Stimulated activated naive CD4-positive, alpha-beta T cell treated with Interleukin-2 at 50 U/mL for 16 hours (primary cell): ENCODE measurements at regions not wholly inside any gene's neighbourhood (a gene's known extent, or its start where the extent isn't known, plus 50 kb on each side); places are given as distances from the start of the nearest gene placed in this dataset.

ENCODE experiments used
- DNase-seq: peaks from one replicate; lab custom pipeline; 2025; lab: John Stamatoyannopoulos, UW

GRCh38 chr6:168773788-168774187, 332.8 kb downstream of the SMOC2 start:
- no peak for DNase-seq

GRCh38 chr6:168765752-168766151, 324.8 kb downstream of the SMOC2 start:
- DNase-seq, result no peak

GRCh38 chr6:168756009-168756634, 315.1 kb downstream of the SMOC2 start:
- no peak for DNase-seq

GRCh38 chr6:168746643-168747042, 305.7 kb downstream of the SMOC2 start:
- no peak for DNase-seq

- no peak for DNase-seq
These were observed 305.0 kb downstream of the SMOC2 start for GRCh38 chr6:168746013-168746412.

GRCh38 chr6:168744861-168745260, 303.9 kb downstream of the SMOC2 start:
- no peak for DNase-seq

GRCh38 chr6:168741942-168742782, 301.2 kb downstream of the SMOC2 start:
- DNase-seq, result no peak

- DNase-seq, result no peak
These were observed 300.3 kb downstream of the SMOC2 start for GRCh38 chr6:168741305-168741704.

GRCh38 chr6:168739381-168739780, 298.4 kb downstream of the SMOC2 start:
- DNase-seq, result no peak

- no peak for DNase-seq
These were observed 296.5 kb downstream of the SMOC2 start for GRCh38 chr6:168737481-168737880.

GRCh38 chr6:168737014-168737413, 296.0 kb downstream of the SMOC2 start:
- no peak for DNase-seq

GRCh38 chr6:168736039-168736438, 295.1 kb downstream of the SMOC2 start:
- no peak for DNase-seq

GRCh38 chr6:168735268-168735949, 294.4 kb downstream of the SMOC2 start:
- no peak for DNase-seq

- DNase-seq, result no peak
These were observed 293.5 kb downstream of the SMOC2 start for GRCh38 chr6:168734523-168734922.

- no peak for DNase-seq
These were observed 291.7 kb downstream of the SMOC2 start for GRCh38 chr6:168732676-168733075.

GRCh38 chr6:168730931-168731716, 290.1 kb downstream of the SMOC2 start:
- no peak for DNase-seq

- DNase-seq, result no peak
These were observed 287.1 kb downstream of the SMOC2 start for GRCh38 chr6:168728056-168728455.

- DNase-seq, result no peak
These were observed 285.4 kb downstream of the SMOC2 start for GRCh38 chr6:168726312-168726856.

GRCh38 chr6:168725802-168726201, 284.8 kb downstream of the SMOC2 start:
- no peak for DNase-seq

GRCh38 chr6:168724669-168725570, 283.9 kb downstream of the SMOC2 start:
- no peak for DNase-seq

GRCh38 chr6:168724033-168724432, 283.0 kb downstream of the SMOC2 start:
- DNase-seq, result no peak
